Glomerular visceral epithelial cell (primary cell): ENCODE measurements at regions not wholly inside any gene's neighbourhood (a gene's known extent, or its start where the extent isn't known, plus 50 kb on each side); places are given as distances from the start of the nearest gene placed in this dataset.

Source experiments
- DNase-seq: peaks from one replicate; pipeline ENCODE4 v3.0.0-alpha.2; 2016; ENCODE audit errors: extremely low spot score

DNA sequence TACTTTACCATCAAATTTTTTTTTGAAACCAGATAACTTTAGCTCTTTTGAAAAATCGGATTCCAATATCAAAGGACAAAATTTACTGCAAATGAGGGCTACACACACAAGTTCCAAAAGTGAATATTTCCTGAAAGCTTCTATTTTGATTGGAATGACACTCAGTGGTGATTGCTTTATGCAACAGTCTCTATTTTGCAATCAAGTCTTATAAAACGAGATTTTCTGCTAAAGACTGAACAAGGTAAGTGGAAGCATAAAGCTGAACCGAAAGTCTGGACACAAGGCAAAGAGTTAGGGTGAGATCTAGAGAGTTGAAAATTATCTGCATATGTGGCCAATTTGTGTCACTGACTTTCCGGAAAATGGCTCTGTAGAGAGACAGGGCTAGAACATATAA lies 145.0 kb upstream of the OSR1 start:
- DNase-seq = no peak

DNA sequence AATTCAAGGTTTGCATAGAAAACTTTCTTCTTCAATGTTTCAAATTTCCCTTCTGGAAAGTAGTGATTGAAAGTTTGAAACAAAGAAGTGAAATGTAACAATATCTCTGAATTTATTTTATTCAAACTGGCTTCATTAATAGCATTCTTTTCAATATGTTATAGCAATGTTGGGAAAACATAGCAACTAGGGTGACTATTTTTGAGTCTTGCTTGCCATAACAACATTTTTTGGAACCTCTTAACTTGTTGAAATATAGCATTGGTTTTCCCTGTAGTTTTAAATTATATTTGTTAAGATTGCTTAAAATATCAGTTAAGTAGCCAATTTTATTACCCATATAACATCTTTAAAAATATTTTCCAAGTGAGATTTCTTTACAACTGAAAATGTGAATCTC lies 141.7 kb upstream of the OSR1 start:
- DNase-seq = no peak

DNA sequence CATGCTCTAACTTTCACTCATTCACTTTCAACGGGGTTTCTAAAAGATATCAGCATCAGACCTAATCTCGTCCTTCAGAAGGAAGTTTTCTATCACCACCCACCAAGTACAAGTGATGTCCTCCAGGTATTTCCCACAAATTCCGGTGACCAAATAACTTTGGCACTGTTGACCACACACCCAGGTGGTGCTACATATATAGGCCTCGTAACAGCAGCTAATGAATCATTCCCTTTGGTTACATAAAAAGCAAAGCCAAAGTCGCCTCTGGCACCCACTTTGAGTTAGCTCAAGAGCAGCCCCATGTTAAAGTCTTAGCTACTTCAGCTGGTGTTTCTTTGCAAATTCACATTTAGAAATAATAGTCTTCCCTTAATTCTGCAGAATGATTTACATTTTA lies 138.2 kb upstream of the OSR1 start:
- no peak for DNase-seq

DNA sequence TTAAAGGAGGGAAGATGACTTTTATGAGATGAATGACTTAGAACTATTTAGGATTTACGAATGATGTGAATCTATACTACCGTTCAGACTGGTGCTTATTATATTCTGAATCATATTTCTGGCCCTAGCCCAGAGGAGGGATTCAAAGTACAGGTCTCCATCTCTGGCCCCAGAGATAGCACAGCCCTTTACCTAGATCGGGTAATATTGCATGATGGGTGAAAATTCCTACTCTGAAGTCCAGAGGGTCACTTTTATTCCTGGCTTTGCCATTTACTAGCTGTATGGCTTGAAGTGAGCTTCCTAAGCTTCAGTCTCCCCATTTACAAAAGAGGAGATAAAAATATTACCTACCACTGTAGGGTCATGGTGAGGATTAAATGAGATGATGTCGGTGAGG lies 135.8 kb upstream of the OSR1 start:
- DNase-seq = no peak

DNA sequence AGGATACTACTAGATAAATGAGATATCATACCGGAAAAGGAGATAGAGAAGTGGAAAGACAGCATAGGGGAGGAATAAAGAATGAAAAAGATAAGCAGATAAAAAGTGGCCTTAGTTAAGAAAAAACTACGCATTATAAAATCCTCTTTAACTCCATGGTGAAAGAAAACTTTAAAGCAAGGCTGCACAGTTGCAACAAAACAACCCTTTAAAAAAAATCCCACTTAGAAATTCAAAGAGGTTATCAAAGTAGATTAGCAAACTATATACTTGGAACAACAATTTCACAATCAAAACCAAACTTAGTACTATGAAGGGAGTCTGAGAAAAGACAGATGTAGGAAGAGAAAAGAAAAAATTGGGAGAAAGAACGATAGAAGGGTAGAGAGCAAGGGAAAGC lies 133.4 kb upstream of the OSR1 start:
- DNase-seq = no peak

DNA sequence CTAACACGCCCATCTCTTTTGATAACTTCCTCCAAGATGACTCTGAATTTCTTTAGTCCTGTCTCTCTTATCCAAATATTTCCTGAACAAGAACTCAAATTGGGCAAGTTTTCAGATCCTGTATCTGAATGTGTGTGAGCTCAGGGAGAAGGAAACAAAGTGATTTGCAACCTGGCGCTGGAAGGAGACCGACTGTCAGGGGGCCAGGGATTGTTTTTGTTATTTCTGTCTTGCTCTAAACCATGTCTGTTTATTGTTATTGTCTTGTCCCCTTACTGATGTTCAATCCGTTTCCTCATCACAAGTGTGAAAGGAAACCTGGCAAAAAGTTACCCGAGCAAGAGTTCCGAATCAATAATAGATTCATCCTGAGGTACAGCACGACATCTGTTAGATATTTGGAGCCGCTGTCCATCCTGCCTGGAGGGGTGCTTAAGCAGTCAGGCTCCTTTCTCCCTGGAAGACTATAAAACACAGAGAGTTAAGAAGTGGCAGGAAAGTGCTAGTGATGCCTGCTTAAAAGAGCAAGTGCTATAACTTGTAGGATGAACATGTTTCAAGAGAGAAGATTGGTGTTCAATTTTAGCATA lies 132.5 kb upstream of the OSR1 start:
- no peak for DNase-seq

DNA sequence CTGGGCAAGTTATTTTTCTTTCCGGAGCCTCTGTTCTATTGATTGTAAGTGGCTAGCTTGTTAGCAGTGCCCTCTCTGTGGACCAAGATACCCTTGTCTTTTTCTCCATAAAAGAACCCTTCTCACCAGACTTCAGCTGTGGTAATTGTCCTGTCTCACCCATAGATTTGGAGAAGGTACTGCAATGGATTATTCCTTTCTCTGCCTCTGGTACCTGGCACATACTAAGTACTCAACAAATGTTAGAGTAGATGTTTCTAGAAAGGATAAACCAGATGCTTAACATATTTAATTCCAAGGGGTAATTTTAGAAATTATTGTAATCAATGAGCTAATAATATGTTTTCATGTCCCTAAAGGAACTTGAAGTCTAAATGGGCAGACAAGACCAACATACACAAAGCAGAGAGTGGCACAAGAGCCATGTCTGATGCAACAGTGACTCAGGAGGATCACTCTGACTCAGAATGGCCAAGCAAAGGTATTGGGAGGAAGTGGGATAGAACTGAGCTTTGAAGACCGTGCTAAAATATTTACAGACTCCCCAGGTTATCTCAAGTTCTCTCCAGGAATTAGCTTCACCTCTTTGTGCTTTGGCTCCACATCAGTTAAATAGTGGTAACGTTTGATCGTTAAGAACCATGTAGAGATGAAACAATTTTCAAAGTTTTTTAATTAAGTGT lies 129.7 kb upstream of the OSR1 start:
- peak; percentile 48 for DNase-seq

DNA sequence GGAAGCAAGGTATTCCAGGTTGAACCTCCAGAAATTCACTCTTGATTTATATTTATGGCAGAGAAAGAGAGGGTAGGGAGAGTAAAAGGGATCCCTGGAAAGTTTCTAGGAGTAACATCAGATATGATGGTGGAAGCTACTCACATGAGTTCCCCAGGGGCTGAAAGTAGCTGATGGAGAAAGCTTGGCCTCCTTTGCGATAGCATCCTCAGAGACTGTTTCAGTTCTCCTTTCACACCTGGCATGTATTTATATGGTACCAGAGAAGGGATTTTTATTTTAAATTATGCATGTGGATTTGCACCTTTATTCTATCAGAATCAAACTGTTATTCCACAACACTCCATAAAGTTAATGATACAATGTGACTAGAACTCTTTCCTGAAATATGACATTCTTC lies 126.3 kb upstream of the OSR1 start:
- no peak for DNase-seq

DNA sequence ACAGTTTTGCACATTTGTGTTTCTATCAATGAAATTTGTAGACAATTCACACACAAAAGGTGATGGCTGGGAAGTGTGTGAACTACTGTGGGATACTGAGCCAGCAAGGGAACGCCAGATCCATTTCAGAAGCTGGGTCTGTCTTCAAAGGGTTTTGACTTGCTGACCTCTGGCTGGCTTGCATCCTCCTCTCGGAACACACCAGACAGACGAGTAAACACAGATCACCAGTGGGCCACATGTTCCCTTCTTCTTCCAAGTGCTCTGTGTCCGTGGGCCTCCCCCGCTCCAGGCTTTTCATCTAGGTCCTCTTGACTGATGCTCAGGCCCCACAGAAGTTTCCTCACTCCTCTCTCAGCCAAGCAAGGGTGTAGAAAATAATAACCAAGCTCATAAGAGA lies 122.2 kb upstream of the OSR1 start:
- DNase-seq = no peak

DNA sequence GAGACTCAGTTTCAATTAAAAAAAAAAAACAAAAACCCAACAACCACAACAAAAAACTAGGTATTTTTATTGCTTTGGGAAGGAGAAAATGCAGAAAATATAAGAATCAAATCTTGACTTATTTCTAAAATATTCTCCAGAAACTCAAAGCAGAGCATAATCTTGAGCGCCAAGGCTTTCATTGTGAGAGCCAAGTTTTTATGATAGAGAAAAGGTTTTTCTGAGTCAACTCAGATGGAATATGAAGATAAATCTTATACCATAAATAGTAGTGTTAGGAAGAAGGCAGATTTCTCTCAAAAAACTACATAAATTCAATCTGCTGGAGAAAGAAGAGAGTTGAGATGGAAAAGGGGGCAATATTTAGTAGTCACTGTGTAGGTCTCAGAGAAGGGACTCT lies 121.2 kb upstream of the OSR1 start:
- no peak for DNase-seq

DNA sequence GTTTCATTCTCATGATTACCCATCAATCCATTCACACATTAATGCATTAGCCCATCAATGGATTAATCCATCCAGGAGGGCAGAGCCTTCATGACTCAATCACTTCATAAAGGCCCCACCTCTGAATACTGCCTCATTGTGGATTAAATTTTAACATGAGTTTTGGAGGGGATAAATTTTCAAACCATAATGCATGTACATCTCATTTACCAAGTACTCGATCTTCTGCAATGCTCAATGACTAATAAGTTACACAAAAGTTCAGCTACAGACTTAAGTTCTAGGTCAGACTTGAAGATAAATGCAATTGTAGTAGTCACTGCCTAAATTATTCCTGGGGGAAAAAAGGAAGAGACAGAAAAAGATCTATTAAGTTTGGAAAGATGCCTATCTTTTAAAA lies 120.0 kb upstream of the OSR1 start:
- DNase-seq = no peak

DNA sequence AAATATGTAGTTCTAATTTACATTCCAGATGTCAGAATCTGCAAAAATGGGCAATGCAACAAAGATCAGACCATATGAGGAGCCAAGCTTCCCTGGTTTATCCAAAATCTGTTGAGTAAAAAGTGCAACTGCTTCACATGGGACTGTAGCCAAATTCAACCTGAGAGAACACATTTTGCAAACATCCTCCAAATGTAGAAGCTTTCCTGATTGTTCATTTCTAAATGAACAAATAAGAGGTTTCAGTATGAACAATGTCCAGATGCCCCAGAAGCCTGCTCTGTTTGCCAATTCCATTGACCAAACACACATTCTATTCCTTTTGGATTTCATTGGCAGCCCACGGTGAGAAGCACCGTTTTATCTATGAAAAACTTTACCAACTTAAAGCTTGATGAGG lies 117.9 kb upstream of the OSR1 start:
- DNase-seq = no peak

DNA sequence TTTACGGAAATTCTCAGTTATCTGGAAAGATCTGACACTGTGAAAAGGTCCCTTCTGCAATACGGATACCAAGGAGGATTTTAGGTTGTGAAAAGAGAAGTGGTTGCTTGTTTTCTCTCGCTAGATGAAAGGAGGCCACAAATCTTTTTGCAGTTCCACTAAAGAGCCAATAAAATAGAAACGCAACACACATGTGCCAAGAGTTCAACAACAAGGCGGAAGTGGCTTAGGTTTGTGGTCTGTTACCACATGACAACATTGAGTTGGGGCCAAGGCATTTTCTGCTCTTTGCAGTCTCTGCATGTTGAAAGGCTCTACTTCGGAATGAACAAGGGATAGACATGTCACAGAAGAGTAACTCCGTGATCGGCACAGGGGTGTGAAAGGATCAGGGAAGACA lies 115.7 kb upstream of the OSR1 start:
- DNase-seq = peak; percentile 17

DNA sequence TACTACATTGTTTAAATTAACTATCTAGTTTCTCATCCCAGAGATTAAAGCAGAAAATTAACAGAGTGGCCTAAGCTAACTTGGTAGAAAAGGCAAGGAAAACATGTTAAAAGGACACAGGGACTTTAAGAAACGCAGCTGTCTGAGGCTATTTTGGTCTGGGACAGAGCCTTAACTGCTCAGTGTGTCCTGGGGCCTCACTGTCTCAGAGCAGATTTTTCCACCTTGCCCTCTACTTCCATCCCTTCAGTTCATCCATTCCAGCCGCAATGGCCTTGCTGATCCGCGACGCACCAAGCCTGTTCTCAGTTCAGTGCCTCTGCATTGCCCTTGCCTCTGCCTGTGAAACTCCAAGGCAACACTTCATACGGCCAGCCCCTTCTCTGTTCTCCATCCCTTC lies 114.9 kb upstream of the OSR1 start:
- DNase-seq = no peak

DNA sequence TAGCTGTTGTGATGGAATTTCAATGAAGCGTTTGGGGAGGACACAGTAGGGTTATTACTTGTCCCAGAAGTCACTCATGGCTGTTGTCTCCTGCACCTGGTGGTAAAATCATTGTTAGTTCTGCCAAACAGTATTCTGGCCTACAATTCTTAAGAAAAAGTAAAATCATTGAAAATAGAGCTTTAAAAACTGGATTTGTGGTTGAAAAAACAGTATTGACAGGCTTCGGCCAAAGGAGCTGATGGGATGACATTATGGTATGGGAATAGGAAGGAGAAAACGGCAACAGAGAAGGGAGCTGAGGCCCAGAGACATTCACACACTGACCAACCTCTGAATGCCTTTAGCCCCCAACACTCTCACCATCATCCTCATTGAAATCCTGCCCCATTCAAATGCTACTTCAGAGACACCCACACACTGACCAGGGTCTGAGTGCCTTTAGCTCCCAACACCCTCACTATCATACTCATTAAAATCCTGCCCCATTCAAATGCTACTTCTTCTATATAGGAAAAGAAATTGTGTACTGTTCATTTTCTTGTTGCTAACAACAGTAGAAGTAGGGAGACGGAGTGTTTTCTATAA lies 114.1 kb upstream of the OSR1 start:
- DNase-seq = no peak

DNA sequence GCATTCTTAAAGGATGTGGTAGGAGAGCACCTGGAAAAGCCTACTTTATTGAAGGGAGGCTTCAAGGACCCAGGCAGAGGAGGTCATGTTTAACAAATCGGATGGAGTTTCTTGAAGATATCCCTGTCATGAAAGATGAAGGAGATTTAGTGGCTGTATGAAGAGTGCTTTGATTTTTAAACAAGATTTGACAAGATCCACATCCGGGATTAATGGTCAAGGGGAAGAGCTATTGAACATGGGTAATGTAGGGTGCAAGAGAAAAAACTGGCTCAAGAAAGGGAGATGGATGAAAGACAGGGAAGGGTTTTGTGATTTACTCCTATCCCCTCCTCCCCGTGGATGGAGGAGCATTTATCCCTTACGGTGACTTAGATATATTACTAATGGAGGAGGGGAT lies 113.1 kb upstream of the OSR1 start:
- DNase-seq = no peak

DNA sequence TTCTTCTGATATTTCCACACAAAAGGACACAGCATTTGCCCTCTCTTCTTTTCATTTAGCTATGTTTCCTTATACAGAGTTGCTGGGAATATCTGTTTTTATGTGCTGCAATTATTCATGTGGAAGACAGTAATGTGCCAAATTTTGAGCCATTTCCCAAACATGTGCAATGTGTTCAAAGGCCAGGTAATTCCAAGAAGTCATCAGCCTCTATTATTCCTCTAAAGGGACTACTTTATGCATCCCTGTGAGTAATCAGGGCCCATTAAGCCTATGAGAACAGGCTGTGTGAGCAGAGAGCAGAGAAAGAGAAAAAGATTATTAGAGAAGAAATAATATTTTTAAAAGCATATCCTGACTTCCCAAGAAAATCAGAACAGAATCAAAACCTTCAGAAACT lies 107.6 kb upstream of the OSR1 start:
- no peak for DNase-seq

DNA sequence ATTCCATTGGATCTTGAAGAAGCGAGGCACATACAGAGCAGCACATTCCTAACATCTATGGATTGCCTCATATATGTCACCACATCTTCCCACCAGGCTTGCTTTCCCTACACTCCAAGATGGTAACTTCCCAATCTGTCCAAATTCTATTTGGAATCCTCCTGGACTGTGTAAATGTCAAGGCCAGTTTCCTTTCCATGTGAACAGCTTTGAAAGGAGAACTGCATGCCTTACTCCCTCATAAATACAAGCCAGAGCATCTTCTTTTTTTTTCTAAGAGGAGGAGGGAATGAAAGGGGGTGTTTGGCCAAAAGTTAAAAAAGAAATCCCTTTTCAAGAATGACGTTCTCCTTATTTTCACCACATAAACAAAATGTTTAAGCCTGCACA lies 103.8 kb upstream of the OSR1 start:
- no peak for DNase-seq

DNA sequence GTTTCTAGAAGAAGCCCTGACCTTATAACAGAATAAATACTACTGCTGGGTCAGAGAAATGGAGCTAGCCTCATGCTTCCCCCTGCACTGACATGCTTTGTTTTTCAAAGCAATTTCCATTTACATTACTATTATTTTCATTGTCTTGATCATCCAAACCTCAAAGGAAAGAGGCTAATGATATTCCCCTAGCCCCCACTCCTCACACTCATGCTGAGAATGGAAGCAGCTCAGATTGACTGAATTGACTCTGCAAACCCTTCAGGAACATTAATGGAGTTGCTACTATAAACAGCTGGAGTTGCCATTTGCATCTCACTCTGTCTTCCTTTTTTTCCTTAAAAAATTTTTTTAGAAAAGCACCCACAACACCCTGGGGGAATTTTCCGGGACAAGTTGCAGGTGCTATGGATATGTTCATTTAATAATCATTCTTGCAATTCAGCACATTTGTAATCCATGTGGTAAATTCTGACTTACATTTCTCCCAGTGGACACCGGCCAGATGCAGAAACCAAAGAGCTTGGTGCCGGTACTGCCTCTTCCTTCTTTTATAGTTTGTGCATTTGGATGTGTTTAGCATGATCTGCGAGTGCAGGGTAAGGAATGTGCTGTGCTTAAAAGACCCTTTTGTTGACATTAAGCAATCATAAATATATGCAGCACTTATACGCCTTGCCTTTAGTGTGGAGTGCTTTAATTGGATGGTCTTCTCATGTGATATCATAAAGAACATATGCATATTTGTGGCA lies 103.3 kb upstream of the OSR1 start:
- DNase-seq = no peak

DNA sequence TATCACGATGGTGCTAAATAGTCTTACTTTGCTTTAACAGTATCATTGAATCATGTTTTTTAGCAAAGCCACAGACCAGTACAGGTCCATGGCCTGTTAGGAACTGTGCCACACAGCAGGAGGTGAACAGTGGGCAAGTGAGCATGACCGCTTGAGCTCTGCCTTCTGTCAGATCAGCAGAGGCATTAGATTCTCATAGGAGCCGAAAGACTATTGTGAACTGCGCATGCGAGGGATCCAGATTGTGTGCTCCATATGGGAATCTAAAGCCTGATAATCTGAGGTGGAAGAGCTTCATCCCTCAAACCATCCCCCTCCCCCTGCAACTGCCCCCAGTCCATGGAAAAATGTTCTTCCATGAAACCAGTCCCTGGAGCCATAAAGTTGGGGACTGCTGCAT lies 102.3 kb upstream of the OSR1 start:
- no peak for DNase-seq

DNA sequence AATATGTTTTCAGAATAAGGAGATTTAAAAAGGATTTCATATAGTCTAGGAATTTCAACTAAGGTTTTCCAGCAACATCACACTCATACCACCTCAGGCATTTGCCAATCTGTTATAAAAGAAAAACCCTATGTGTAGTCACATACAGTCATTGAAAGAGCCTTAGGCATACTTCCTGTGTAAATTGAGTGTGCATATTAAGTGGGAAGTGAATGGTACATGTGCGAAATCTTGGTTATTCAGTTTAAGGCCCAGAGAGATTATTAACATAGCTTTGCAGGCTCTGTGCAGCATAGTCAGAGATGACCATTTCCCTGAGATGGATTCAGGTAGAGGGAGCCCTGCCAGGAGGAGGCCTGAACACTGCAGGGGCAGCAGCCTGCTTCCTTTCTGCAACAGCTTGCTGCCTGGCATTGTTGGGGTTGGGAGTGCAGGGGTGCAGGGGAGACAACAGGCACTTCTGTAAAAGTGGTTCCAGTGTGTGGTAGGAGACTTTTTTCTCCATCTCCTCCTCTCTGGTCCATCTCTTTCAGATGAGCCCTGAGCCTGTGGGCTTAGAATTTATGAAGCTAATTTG lies 100.1 kb upstream of the OSR1 start:
- DNase-seq = no peak

DNA sequence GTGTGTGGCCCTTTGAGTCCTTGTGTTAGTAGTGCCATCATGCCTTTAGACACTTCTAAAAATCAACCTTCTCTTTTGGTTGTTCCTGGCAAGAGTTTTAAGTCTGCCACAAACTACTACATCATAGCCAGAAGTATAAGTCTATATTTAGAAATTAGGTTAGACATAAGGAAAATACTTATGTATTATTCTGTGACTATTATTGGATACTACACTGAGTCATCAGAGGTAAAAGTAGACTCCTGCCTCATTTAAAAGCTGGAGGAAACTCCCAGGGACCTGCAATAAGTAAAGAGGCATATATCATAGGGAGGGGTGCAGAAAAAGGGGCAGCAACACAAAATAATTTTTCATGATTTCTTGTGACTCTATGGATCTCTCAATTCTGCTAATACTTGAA lies 99.4 kb upstream of the OSR1 start:
- no peak for DNase-seq
